ENCODE measurements at regions not wholly inside any gene's neighbourhood (a gene's known extent, or its start where the extent isn't known, plus 50 kb on each side); places are given as distances from the start of the nearest gene placed in this dataset.
A peak's percentile ranks its signal among the peaks of the same experiment; 100 is the strongest.
"Not testable (repeated sequence)": the region's sequence is repeated elsewhere in the genome, so short reads cannot be mapped to it uniquely, and the experiment has no call there.

DNA sequence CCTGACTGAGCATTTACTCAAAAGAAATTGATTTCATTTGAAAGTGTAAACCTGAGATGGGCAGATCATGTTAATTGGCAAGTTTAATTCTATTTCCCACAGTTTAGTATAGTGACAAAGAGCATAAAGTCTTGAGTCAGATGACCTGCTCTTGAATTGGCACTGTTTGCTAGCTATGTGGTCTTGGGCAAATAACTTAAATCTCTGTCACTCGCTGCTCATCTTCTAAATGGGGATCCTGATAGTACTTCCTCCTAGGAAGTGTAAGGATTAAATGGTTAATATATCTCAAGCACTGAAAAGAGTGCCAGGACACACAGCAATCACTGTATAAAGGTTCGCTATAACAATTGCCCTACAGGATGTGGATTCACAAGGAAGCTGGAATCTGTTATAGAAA, 242.8 kb upstream of the JADE1 start:
- DNase-seq (ENCODE audit: low read depth), result no peak

- peak; percentile 35 for DNase-seq (ENCODE audit: low read depth)
These were observed 243.8 kb upstream of the JADE1 start for GRCh38 chr4:128565565-128566186.

DNA sequence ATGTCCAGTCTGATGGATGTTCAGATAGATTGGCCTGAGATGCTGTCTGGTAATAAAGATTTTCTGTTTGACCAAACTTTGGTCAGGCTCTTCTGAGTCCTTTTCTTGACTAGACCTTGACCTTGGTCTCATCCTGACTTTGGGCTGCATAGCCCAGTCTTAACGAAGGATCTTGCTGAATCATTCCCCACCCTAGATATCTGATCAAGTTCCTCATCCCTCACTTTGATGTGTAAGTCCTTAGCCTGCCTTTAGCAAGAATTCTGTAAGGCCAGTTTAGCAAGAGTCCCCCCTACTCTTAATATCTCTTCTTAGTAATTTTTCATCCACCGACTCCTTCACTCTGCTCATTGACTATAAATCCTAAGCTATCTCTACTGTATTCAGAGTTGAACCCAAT, 244.4 kb upstream of the JADE1 start:
- DNase-seq (ENCODE audit: low read depth), result no peak

GRCh38 chr4:128564081-128564630, 245.3 kb upstream of the JADE1 start:
- DNase-seq (ENCODE audit: low read depth), result no peak

- DNase-seq (ENCODE audit: low read depth), result no peak
These were observed 248.6 kb upstream of the JADE1 start for GRCh38 chr4:128560754-128561495.

DNA sequence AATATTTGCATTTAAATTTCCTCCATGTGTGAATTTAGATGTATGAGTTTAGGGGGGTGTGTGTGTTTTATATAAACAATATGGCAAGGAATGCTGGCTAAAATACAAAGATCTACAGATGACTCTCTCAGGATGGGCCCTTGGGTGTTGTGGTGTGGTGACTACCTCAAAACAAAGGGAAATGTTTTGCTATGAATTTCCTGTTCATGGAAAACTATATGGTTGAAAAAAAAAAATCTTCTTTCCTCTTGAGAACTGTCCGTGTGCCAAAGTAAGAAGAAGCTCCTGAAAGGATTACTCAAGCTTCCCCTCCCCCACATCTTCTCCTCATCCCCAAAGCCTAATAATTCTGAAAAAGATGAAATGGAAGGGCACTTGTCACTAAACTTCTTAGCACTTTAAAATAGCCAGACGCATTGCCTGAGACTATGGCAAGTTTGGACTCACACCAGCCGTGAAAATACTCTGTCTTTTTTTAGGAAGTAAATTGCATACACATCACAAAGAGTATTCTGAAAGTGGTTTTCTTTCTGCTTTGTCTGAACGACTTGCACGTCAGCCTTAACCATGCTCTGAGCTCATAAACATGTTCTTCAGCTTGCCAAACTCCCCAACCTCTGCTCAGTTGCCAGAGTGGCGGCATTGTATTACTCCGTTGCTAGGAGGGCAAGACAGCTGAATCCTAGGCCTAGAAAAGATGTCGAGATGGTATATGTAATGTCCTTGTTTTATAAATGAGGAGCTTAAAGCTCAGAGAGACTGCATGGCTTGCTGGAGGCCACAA, 250.4 kb upstream of the JADE1 start:
- peak; percentile 31 for DNase-seq (ENCODE audit: low read depth)

DNA sequence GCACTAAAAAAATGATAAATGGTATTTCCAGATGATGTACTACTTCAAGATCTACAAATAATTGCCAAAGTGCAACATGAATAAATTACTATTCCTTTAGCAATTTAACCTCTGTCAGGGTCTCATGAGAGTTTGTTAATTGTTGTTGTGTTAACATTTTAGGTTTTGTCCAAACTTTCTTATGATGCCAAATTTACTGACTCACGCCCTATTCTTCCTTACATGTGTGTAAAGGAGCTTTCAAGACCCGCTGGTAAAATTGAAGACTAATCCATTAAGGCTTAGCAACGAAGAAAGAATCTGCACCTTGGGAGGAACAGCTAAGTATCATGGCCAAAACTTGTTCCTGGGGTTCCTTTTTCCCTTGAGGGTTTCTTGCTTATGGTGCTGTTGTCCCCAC, 252.7 kb upstream of the JADE1 start:
- no peak for DNase-seq (ENCODE audit: low read depth)

GRCh38 chr4:128553686-128554515, 255.6 kb upstream of the JADE1 start:
- DNase-seq (ENCODE audit: low read depth), result peak; percentile 54

DNA sequence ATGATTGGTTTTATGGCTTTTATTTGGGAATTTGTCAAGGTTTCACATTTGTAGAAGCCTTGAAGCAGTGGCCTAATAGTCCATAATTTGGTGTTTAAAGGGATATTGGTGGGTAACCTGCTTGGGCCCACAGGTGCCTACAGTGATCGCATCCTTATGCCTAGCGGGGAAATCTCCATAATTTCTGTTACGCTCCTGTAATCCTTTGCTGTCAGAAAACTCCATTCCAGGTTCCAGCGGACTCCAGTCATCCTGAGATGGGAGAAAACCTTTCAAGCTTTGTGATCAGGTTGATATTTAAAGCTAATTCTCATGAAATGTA, 257.0 kb upstream of the JADE1 start:
- DNase-seq (ENCODE audit: low read depth), result no peak

DNA sequence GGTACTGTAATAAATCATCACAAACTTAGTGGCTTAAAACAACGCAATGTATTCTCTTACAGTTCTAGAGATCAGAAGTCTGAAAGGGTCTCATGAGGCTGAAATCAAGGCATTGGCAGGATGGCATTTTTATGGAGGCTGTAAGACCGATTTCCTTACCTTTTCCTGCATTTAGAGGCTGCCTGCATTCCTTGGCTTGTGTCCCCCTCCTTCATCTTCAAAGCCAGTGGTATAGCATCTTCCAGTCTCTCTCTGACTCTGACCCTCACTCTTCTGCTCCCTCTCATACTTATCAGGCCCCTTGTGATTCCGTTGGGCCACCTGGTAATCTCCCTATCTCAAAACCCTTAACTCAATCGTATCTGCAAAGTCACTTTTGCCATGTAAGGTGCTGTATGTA, 258.2 kb upstream of the JADE1 start:
- no peak for DNase-seq (ENCODE audit: low read depth)

DNA sequence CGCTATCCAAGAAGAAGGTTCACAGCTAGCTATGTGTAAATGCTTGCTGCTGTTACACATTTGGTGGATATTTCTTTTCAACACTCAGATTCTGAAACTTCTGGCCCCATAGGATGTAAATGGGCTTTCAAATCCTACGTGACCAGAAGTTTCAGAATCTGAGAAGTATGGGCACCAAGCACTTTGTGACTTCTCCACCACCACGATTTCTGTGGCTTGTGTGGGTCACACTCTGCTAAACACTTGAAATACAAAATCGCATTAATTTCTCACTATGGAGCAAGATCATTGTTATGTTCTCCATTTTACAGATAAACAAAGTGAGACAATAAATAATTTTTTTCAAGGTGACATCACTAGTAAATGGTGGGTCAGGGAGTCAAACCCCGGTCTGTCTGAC, 259.4 kb upstream of the JADE1 start:
- DNase-seq (ENCODE audit: low read depth), result no peak

DNA sequence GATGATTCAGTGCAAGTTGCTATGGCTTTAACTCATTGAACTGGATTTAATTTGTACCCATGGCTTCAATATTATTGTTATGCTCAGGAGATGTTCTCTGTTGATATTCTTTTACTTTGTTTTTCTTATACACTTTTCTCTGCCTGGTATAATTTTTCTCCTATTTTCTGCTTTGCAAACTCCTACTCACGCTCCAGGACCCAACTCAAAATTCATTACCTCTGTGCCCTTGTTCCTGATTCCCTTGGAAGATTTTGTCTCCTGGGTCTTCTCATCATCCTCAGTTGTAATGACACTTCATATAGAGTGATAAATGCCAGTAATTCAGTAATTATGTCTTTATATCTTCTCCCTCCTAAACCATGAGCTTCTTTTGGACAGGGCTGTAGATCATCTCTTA, 259.9 kb upstream of the JADE1 start:
- no peak for DNase-seq (ENCODE audit: low read depth)

DNA sequence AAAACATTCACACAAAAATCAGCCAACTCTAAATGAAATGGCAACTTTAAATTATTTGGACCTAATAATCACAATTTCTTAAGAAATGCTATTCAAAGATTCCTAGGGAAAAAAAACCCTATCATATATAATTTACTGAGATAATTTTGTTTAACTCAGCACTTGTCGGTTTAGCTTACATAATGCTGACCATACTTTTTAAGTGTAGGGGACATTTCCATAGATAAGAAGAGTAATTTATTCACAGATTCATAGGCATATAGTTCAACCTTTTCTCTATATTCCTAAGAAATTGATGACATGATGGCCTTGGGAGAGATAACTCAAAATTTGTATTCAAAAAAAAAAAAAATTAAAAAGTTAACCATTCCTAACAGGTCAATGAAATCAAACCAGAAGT, 260.8 kb upstream of the PGRMC2 start:
- DNase-seq (ENCODE audit: low read depth), result no peak

DNA sequence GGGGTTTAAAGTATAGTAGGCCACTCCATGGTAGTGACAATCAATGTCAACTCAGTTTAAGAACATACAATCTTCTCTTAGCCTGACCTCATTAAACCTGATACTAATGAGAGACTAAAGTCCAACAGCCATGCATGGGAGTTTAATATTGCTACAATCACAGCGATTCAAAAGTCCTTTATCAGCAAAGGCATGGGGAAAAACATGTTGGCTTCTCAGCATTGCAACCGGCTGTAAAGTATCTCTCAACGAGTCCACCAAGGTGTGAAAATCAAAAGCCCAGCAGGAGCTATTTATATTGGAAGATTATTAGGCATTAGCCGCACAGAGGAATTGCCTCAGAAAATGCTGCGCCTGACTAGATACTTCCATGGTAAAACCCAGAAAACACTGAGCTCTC, 256.7 kb upstream of the PGRMC2 start:
- DNase-seq (ENCODE audit: low read depth), result no peak

DNA sequence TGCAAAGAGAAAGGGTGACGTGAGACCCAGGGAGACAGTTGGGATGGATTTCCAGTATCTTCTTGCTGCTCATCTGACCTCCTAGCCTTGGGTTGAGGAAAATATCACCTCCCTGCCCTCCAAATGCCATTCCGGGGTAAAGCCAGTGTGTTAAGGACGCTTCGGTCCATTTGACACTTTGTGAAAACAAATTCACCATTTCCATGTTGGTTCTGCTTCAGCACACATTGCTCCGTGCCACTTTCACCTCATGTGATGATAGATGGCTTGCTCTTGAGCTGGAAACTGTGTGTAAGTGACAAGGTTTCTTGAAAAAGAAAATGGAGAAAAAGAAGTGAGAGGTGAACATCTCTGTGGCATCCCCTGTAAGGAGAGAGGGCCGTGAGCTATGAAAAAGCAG, 256.1 kb upstream of the PGRMC2 start:
- no peak for DNase-seq (ENCODE audit: low read depth)

GRCh38 chr4:128542047-128542446, 254.4 kb upstream of the PGRMC2 start:
- no peak for DNase-seq (ENCODE audit: low read depth)

GRCh38 chr4:128540122-128540521, 252.5 kb upstream of the PGRMC2 start:
- no peak for DNase-seq (ENCODE audit: low read depth)

DNA sequence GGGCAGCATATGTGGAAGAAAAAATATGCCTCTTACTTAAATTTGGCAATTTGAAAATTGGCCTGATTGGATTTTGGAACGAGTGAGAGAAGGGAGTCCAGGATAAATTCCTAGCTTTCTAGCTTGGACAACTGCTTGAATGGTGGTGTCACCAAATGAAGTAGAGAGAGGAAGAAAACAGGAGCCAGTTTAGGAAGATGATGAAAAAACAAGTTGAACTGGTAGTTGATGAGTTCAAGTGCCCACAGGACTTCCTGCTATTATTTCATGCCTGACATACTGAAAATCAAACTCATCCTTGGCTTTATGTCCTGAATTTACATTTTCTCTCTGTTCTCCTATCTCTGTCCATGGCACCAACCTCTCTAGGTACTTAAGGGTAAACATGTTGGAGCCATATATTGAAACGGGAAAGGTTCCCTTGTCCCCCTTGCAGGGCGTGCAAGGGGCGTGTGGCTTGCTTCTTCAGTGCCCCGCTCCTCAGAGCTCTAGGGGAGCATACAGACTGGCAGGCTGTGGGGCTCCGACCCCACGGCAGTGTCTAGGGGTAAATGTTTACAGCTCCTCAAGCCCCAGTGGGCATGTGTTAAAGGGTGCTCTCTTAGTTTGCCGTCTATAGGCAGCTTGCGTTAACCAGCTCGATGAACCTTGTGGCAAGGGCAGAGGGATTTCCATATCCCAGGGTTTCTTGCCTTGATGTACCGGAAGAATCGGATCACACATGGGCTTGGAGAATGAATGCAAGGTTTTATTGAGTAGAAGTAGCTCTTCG, 250.7 kb upstream of the PGRMC2 start:
- DNase-seq (ENCODE audit: low read depth), result no peak

GRCh38 chr4:128536746-128537145, 249.1 kb upstream of the PGRMC2 start:
- no peak for DNase-seq (ENCODE audit: low read depth)

- not testable (repeated sequence) for DNase-seq (ENCODE audit: low read depth)
These were observed 247.9 kb upstream of the PGRMC2 start for GRCh38 chr4:128535510-128535909.

DNA sequence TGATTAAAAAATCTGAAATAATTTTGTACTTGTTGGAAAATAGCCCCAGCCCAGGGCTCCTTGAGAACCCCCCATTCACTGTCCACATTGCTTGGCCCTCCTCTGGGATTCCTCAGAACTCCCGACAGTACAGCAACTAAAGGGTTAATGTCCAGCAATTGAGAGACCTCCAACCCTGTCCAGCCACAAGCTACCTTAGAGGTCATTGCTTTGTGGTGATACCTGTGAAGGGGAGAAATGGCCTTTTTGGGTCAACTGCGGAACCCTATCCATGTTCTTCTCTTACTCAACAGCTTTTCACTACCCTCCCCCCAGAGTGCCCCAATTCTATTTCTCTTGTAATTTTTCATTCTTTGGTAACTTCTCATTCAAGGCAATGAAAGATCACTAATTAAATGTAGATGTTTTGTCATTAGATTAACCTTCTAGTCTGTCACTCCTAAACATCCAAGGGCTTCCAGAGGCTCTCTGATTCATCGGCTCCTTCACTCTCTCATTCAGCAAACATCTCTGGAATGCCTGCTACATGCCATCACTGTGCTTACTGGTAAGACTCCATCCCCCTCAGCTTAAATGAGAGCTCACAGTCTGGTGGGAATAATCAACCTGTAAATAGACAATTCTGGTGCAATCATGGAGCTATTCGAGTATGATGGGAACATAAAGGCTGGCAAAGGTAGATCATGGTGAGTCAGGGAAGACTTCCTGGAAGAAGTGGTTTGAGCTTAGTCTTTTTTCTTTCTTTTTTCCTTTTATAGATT, 241.4 kb upstream of the PGRMC2 start:
- DNase-seq (ENCODE audit: low read depth), result peak; percentile 100

Data from iris pigment epithelial cell (primary cell).